Right lobe of liver (tissue), 4 donors: ENCODE measurements at regions not wholly inside any gene's neighbourhood (a gene's known extent, or its start where the extent isn't known, plus 50 kb on each side); places are given as distances from the start of the nearest gene placed in this dataset.

Source experiments
- POLR2A ChIP-seq: fragments of 450-650 bp; IDR thresholded peaks from one replicate; pipeline ENCODE4 v1.6.1; 2017; ENCODE audit warnings: antibody characterized with exemption, mild to moderate bottlenecking
- TF ChIP-seq, protein P1 (sequence below), 4 donors: fragments of 200-600 bp in 3 of 4; fragments of 450-650 bp in 1 of 4; IDR thresholded peaks; one replicate each; pipeline versions ENCODE4 v1.5.1 to v1.8.0; 2016 to 2022; ENCODE audit warnings: antibody characterized with exemption in 4 of 4, mild to moderate bottlenecking in 2 of 4
- donor health status: DM: no; HTN: no; CAD: no.
- donor health status: DM: no; HTN: no; CAD: no.
- donor health status: DM: no; HTN: yes; CAD: no.

DNA sequence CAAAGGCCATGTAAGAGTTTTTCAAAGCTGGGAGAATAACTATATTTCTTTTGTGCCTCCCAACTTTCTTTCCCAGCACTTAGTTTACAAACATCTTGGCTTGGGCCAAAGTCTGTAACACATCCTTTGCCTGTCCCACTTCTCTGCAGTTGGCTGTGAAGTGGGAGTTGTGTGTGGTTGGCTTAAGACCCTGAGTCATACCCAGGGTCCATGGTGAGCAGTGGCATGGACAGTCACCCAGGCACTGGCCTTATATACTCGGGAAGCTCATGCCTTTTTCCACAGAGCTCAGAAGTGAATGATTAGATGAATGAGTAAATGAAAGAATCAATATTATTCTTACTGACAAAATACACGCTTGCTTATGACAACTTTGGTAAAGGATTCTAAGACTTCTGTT, 231.4 kb downstream of the BLID start:
- TF ChIP-seq, protein P1, sequence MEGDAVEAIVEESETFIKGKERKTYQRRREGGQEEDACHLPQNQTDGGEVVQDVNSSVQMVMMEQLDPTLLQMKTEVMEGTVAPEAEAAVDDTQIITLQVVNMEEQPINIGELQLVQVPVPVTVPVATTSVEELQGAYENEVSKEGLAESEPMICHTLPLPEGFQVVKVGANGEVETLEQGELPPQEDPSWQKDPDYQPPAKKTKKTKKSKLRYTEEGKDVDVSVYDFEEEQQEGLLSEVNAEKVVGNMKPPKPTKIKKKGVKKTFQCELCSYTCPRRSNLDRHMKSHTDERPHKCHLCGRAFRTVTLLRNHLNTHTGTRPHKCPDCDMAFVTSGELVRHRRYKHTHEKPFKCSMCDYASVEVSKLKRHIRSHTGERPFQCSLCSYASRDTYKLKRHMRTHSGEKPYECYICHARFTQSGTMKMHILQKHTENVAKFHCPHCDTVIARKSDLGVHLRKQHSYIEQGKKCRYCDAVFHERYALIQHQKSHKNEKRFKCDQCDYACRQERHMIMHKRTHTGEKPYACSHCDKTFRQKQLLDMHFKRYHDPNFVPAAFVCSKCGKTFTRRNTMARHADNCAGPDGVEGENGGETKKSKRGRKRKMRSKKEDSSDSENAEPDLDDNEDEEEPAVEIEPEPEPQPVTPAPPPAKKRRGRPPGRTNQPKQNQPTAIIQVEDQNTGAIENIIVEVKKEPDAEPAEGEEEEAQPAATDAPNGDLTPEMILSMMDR (IDR thresholded peaks at IDR 0.05): no peak
- no peak for TF ChIP-seq POLR2A
